NCI-H1436 (cell line): ENCODE measurements at regions not wholly inside any gene's neighbourhood (a gene's known extent, or its start where the extent isn't known, plus 50 kb on each side); places are given as distances from the start of the nearest gene placed in this dataset.
"Not testable (repeated sequence)": the region's sequence is repeated elsewhere in the genome, so short reads cannot be mapped to it uniquely, and the experiment has no call there.

ENCODE experiments used
- DNase-seq: peaks from one replicate; lab custom pipeline; 2025; lab: John Stamatoyannopoulos, UW

- no peak for DNase-seq
Measured at GRCh38 chr16:31745900-31746299, 127.7 kb upstream of the ZNF267 start.

- no peak for DNase-seq
Measured at GRCh38 chr16:31754998-31755615, 118.5 kb upstream of the ZNF267 start.

GRCh38 chr16:31764103-31764502, 109.5 kb upstream of the ZNF267 start:
- DNase-seq, result no peak

- no peak for DNase-seq
Measured at GRCh38 chr16:31767267-31767666, 106.3 kb upstream of the ZNF267 start.

- DNase-seq, result no peak
Measured at GRCh38 chr16:31780342-31780741, 93.3 kb upstream of the ZNF267 start.

GRCh38 chr16:31785126-31785525, 88.5 kb upstream of the ZNF267 start:
- no peak for DNase-seq

- DNase-seq, result no peak
Measured at GRCh38 chr16:31807086-31807485, 66.5 kb upstream of the ZNF267 start.

GRCh38 chr16:31810863-31811262, 62.7 kb upstream of the ZNF267 start:
- DNase-seq, result no peak

GRCh38 chr16:31816141-31816540, 57.5 kb upstream of the ZNF267 start:
- not testable (repeated sequence) for DNase-seq

- no peak for DNase-seq
Measured at GRCh38 chr16:31819386-31819785, 54.2 kb upstream of the ZNF267 start.

GRCh38 chr16:31819948-31820347, 53.7 kb upstream of the ZNF267 start:
- no peak for DNase-seq
